HepG2 (cell line): ENCODE measurements at regions not wholly inside any gene's neighbourhood (a gene's known extent, or its start where the extent isn't known, plus 50 kb on each side); places are given as distances from the start of the nearest gene placed in this dataset.

Experiments
- ATAC-seq: fragments of 200-7000 bp; cut with Tn5 transposase; 3 replicates; pipeline ENCODE4 v1.9.1; 2020; ENCODE audit warnings: mild to moderate bottlenecking, moderate library complexity
- BruUV-seq: library from RNA; stranded (reverse); fragments of 400-500 nt; replicated peaks from 2 replicates; lab custom pipeline; 2021; lab: Mats Ljungman, UMichigan
- CTCF ChIA-PET: fragments of 300-600 bp; formaldehyde crosslinking; extraction: SDS; loops from one replicate; lab custom pipeline; 2021; ENCODE audit warnings: low total read pairs, inconsistent platforms, low intra/inter-chr PET ratio; lab: Yijun Ruan, JAX
- POLR2A ChIA-PET: fragments of 350-600 bp; sonication (Branson Sonifier 250); formaldehyde crosslinking; loops from one replicate; lab custom pipeline; 2020; ENCODE audit warnings: antibody characterized with exemption, inconsistent platforms; lab: Yijun Ruan, JAX
- DNase-seq: peaks from one replicate; pipeline ENCODE4 v3.0.0-alpha.2; 2015; ENCODE audit warnings: low spot score
- FAIRE-seq: peaks from 3 replicates; lab custom pipeline; 2011; peaks lifted over from hg19 to GRCh38; lab: Jason Lieb, UNC
- H2AFZ ChIP-seq: one replicate; pipeline ENCODE4 v1.6.1; 2011; ENCODE audit warnings: low read length, inconsistent platforms
- H3K27ac ChIP-seq: fragments of 300-600 bp; 3 replicates; pipeline ENCODE4 v1.8.0; 2011; ENCODE audit warnings: mixed run types, mild to moderate bottlenecking, mixed read lengths, low read length, inconsistent platforms; ENCODE audit not compliant: insufficient read depth; ENCODE audit errors: extremely low read length
- H3K27me3 ChIP-seq, 2 experiments: fragments of 200-600 bp in 1 of 2; 2 replicates in 1 of 2; 3 replicates in 1 of 2; pipeline versions ENCODE4 v1.6.0 to v1.8.0; 2011; ENCODE audit warnings: low read length in 2 of 2, mild to moderate bottlenecking in 2 of 2, moderate library complexity in 2 of 2, inconsistent platforms in 1 of 2; ENCODE audit not compliant: insufficient read depth in 2 of 2, control insufficient read depth in 1 of 2
- H3K36me3 ChIP-seq, 2 experiments: fragments of 200-600 bp in 1 of 2; replicated peaks in 1 of 2; 2 replicates in 1 of 2; 3 replicates in 1 of 2; pipeline versions ENCODE4 v1.5.1 to v1.8.0; 2011; ENCODE audit warnings: low read length in 2 of 2, inconsistent platforms in 1 of 2; ENCODE audit not compliant: insufficient read depth in 2 of 2, control insufficient read depth in 1 of 2
- H3K4me1 ChIP-seq: 2 replicates; pipeline ENCODE4 v1.5.1; 2012; ENCODE audit warnings: low read length, inconsistent platforms; ENCODE audit not compliant: insufficient read depth
- H3K4me2 ChIP-seq: 2 replicates; pipeline ENCODE4 v1.6.0; 2011; ENCODE audit warnings: low read depth, low read length, inconsistent platforms
- H3K4me3 ChIP-seq, 3 experiments: fragments of 200-600 bp in 1 of 3; sonication (generic), shearing (Covaris generic) in 1 of 3; replicated peaks in 1 of 3; 2 replicates each; pipeline ENCODE4 v1.5.1; 2011 to 2016; ENCODE audit warnings: low read length in 3 of 3, inconsistent platforms in 2 of 3, low read depth in 2 of 3, mild to moderate bottlenecking in 2 of 3, control low read depth in 1 of 3, mixed read lengths in 1 of 3; ENCODE audit not compliant: insufficient read depth in 1 of 3
- H3K79me2 ChIP-seq: one replicate; pipeline ENCODE4 v1.6.1; 2011; ENCODE audit warnings: low read length, inconsistent platforms; ENCODE audit not compliant: insufficient read depth
- H3K9ac ChIP-seq: 2 replicates; pipeline ENCODE4 v1.6.0; 2011; ENCODE audit warnings: mild to moderate bottlenecking, low read depth, low read length, inconsistent platforms; ENCODE audit not compliant: insufficient read depth
- H3K9me3 ChIP-seq: 2 replicates; pipeline ENCODE4 v1.5.1; 2012; ENCODE audit warnings: mild to moderate bottlenecking, low read length
- H4K20me1 ChIP-seq: 2 replicates; pipeline ENCODE4 v1.6.0; 2011; ENCODE audit warnings: inconsistent platforms, mild to moderate bottlenecking, low read length, moderate library complexity; ENCODE audit not compliant: insufficient read depth
- ARHGAP35 ChIP-seq: sonication (generic); formaldehyde crosslinking; IDR thresholded peaks from 2 replicates; pipeline ENCODE4 v1.9.0; 2022; ENCODE audit warnings: mild to moderate bottlenecking, inconsistent platforms, moderate library complexity, missing genetic modification reagents, borderline replicate concordance
- GABPA ChIP-seq, 2 experiments: IDR thresholded peaks; 2 replicates each; pipeline ENCODE4 v1.6.1; 2011 to 2016; ENCODE audit warnings: low read depth in 2 of 2, low read length in 1 of 2, missing biosample characterization in 1 of 2, missing genetic modification characterization in 1 of 2
- KDM6A ChIP-seq: IDR thresholded peaks from 2 replicates; pipeline ENCODE4 v1.6.1; 2016; ENCODE audit warnings: low read depth
- MED1 ChIP-seq: sonication (generic); formaldehyde crosslinking; IDR thresholded peaks from 2 replicates; pipeline ENCODE4 v1.4.0; 2020; ENCODE audit warnings: missing genetic modification reagents
- RAD51 ChIP-seq: fragments of 450-650 bp; IDR thresholded peaks from 2 replicates; pipeline ENCODE4 v1.6.1; 2016; ENCODE audit warnings: borderline replicate concordance
- SOX6 ChIP-seq, 2 experiments: fragments of 450-650 bp in 1 of 2; sonication (generic) in 1 of 2; formaldehyde crosslinking in 1 of 2; IDR thresholded peaks; 2 replicates each; pipeline versions ENCODE4 v1.4.0 to v1.6.1; 2017 to 2020; ENCODE audit warnings: antibody characterized with exemption in 1 of 2, mild to moderate bottlenecking in 1 of 2, missing genetic modification reagents in 1 of 2
- XBP1 ChIP-seq: sonication (generic); formaldehyde crosslinking; IDR thresholded peaks from 2 replicates; pipeline ENCODE4 v1.5.0; 2020; ENCODE audit warnings: missing genetic modification reagents
- ZNF407 ChIP-seq: sonication (generic); formaldehyde crosslinking; IDR thresholded peaks from one replicate; pipeline ENCODE4 v1.5.1; 2020; ENCODE audit warnings: mild to moderate bottlenecking, missing genetic modification reagents; ENCODE audit errors: not compliant biosample characterization
- WGBS: methylation state at CpG from one replicate; pipeline ENCODE4 v1.1.6; 2017; ENCODE audit warnings: low lambda C conversion rate; 5-methylcytosine and 5-hydroxymethylcytosine counted together
- in situ Hi-C: cut with HindIII; loops from 2 replicates; pipeline ENCODE4 v1.10.0; 2017; ENCODE audit warnings: low pct_unique_long_range_greater_than_20kb; ENCODE audit not compliant: extremely low pct_ligation_motif_present
- intact Hi-C: fragments of 100-400 bp; cut with micrococcal nuclease; formaldehyde crosslinking; loops from one replicate; pipeline ENCODE4 v1.10.0; 2022; ENCODE audit not compliant: unreplicated experiment
- TF ChIP-seq, protein P1 (sequence below): sonication (generic); formaldehyde crosslinking; IDR thresholded peaks from 2 replicates; pipeline ENCODE4 v1.4.0; 2020; ENCODE audit warnings: missing genetic modification reagents
- TF ChIP-seq, protein P2 (sequence below): sonication (generic); formaldehyde crosslinking; IDR thresholded peaks from 2 replicates; pipeline ENCODE4 v1.4.0; 2020; ENCODE audit warnings: missing genetic modification reagents, low read depth, mild to moderate bottlenecking, borderline replicate concordance
- TF ChIP-seq, protein P3 (sequence below): sonication (generic); formaldehyde crosslinking; IDR thresholded peaks from 2 replicates; pipeline ENCODE4 v1.4.0; 2020; ENCODE audit warnings: missing genetic modification reagents
- TF ChIP-seq, protein P4 (sequence below): sonication (generic); formaldehyde crosslinking; IDR thresholded peaks from 2 replicates; pipeline ENCODE4 v1.8.1; 2023; ENCODE audit warnings: mild to moderate bottlenecking, missing genetic modification reagents

DNA sequence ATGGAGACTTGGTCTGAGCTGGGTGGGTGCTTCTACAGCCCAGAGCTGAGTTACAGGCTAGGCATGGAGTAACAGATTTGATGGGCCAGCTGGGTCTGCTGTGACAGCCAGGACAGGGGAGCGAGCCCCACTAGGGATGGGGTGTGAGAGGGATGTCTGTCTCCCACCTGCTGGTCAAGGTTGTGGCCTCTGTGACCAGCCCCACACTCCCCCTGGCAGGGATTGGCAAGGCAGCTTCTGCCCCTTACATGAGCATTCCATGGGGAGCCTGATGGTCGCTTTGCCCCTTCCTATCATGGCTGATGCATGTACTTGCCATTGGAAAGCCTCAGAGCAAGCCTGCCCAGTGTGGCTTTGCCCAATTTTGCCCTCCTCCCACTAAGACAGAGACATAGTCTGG lies 162.0 kb upstream of the FIGN start:
- Histone ChIP-seq H3K36me3 (no peaks in the 10 kb centered on the region), H2AFZ (no peak overlapping the region), H3K9ac (no peak overlapping the region), H3K4me2 (no peak overlapping the region), H3K4me1 (no peaks in the 10 kb centered on the region), H3K27me3 (no peaks in the 10 kb centered on the region), H3K79me2 (no peaks in the 10 kb centered on the region), H3K4me3 (no peak overlapping the region), H3K27ac (no peak overlapping the region), H3K9me3 (peaks cover 35% of the 10 kb centered on the region), H4K20me1 (no peaks in the 10 kb centered on the region)
- FAIRE-seq: no peak
- in situ Hi-C loops (no loop called here), intact Hi-C loops (no loop called here)
- CTCF ChIA-PET: no interaction called here
- WGBS: 0% methylated on average over 1 of the region's 2 CpGs
- POLR2A ChIA-PET: no interaction called here
- no TSS peak for BruUV-seq
- DNase-seq: no peak
- no peak for ATAC-seq
- TF ChIP-seq ARHGAP35 (CRISPR knock-in tag) (no peak), SOX6 (IDR thresholded peaks at IDR 0.05) (no peak), SOX6 (CRISPR knock-in tag; IDR thresholded peaks at IDR 0.05) (no peak), KDM6A (no peak), XBP1 (CRISPR knock-in tag) (no peak), RAD51 (no peak), GABPA (IDR thresholded peaks at IDR 0.05; ENCODE audit: low read depth, low read length) (no peak), GABPA (CRISPR knock-in tag; IDR thresholded peaks at IDR 0.05; ENCODE audit: low read depth) (no peak), ZNF407 (CRISPR knock-in tag) (no peak), MED1 (no peak)
- TF ChIP-seq, protein P1, sequence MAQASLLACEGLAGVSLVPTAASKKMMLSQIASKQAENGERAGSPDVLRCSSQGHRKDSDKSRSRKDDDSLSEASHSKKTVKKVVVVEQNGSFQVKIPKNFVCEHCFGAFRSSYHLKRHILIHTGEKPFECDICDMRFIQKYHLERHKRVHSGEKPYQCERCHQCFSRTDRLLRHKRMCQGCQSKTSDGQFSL (CRISPR knock-in tag): no peak
- TF ChIP-seq, protein P2, sequence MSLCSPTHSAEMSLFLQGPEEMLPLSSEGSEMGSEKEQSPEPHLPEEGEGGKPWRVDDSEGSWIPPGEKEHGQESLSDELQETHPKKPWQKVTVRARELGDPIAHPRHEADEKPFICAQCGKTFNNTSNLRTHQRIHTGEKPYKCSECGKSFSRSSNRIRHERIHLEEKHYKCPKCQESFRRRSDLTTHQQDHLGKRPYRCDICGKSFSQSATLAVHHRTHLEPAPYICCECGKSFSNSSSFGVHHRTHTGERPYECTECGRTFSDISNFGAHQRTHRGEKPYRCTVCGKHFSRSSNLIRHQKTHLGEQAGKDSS: no peak
- TF ChIP-seq, protein P3, sequence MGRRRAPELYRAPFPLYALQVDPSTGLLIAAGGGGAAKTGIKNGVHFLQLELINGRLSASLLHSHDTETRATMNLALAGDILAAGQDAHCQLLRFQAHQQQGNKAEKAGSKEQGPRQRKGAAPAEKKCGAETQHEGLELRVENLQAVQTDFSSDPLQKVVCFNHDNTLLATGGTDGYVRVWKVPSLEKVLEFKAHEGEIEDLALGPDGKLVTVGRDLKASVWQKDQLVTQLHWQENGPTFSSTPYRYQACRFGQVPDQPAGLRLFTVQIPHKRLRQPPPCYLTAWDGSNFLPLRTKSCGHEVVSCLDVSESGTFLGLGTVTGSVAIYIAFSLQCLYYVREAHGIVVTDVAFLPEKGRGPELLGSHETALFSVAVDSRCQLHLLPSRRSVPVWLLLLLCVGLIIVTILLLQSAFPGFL (CRISPR knock-in tag): no peak
- TF ChIP-seq, protein P4, sequence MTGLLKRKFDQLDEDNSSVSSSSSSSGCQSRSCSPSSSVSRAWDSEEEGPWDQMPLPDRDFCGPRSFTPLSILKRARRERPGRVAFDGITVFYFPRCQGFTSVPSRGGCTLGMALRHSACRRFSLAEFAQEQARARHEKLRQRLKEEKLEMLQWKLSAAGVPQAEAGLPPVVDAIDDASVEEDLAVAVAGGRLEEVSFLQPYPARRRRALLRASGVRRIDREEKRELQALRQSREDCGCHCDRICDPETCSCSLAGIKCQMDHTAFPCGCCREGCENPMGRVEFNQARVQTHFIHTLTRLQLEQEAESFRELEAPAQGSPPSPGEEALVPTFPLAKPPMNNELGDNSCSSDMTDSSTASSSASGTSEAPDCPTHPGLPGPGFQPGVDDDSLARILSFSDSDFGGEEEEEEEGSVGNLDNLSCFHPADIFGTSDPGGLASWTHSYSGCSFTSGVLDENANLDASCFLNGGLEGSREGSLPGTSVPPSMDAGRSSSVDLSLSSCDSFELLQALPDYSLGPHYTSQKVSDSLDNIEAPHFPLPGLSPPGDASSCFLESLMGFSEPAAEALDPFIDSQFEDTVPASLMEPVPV (CRISPR knock-in tag): no peak
